ENCODE measurements at regions not wholly inside any gene's neighbourhood (a gene's known extent, or its start where the extent isn't known, plus 50 kb on each side); places are given as distances from the start of the nearest gene placed in this dataset.

DNA sequence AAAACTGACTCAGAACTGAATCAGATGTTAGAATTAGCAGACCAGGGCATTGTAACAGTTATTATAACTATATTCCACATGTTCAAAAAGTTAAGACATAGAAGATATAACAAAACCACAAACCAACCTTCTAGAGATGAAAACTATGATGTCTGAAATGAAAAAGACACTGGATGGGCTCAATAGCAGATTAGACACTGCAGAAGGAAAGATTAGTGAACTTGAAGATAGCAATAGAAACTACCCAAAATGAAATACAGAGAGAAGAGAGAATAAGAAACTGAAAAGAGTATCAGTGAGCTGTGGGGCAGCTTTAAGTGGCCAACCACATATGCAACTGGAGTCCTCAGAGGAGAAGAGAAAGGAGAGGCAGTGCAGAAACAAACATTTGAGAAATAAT is 132.0 kb upstream of the ATP2B2 start:
- TF ChIP-seq EZH2phosphoT487 (IDR thresholded peaks at IDR 0.05; ENCODE audit: insufficient read depth, low read depth) (no peak), EZH2 (IDR thresholded peaks at IDR 0.05; ENCODE audit: insufficient read depth, poor library complexity, severe bottlenecking) (no peak)
